Inflammatory macrophage treated with lipopolysaccharide for 4 hours (primary cell): ENCODE measurements at regions not wholly inside any gene's neighbourhood (a gene's known extent, or its start where the extent isn't known, plus 50 kb on each side); places are given as distances from the start of the nearest gene placed in this dataset.
"Not testable (repeated sequence)": the region's sequence is repeated elsewhere in the genome, so short reads cannot be mapped to it uniquely, and the experiment has no call there.

Source experiments
- DNase-seq: peaks from one replicate; pipeline ENCODE4 v3.0.0-alpha.2; 2020

GRCh38 chr14:25699981-25700380, 650.0 kb upstream of the STXBP6 start:
- no peak for DNase-seq

GRCh38 chr14:25698111-25698510, 648.2 kb upstream of the STXBP6 start:
- DNase-seq, result no peak

GRCh38 chr14:25696176-25696575, 646.2 kb upstream of the STXBP6 start:
- no peak for DNase-seq

- no peak for DNase-seq
Measured at GRCh38 chr14:25685004-25685403, 635.1 kb upstream of the STXBP6 start.

GRCh38 chr14:25680934-25681333, 631.0 kb upstream of the STXBP6 start:
- no peak for DNase-seq

GRCh38 chr14:25680511-25680910, 630.6 kb upstream of the STXBP6 start:
- not testable (repeated sequence) for DNase-seq

GRCh38 chr14:25677111-25677510, 627.2 kb upstream of the STXBP6 start:
- no peak for DNase-seq

- DNase-seq, result no peak
Measured at GRCh38 chr14:25667387-25667786, 617.4 kb upstream of the STXBP6 start.

GRCh38 chr14:25666877-25667276, 616.9 kb upstream of the STXBP6 start:
- DNase-seq, result no peak

GRCh38 chr14:25658988-25659387, 609.0 kb upstream of the STXBP6 start:
- no peak for DNase-seq

GRCh38 chr14:25630447-25630846, 580.5 kb upstream of the STXBP6 start:
- DNase-seq, result no peak

GRCh38 chr14:25628978-25629377, 579.0 kb upstream of the STXBP6 start:
- no peak for DNase-seq

GRCh38 chr14:25628390-25628789, 578.4 kb upstream of the STXBP6 start:
- no peak for DNase-seq

GRCh38 chr14:25626986-25627385, 577.0 kb upstream of the STXBP6 start:
- no peak for DNase-seq

- no peak for DNase-seq
Measured at GRCh38 chr14:25622763-25623162, 572.8 kb upstream of the STXBP6 start.

GRCh38 chr14:25620515-25620914, 570.6 kb upstream of the STXBP6 start:
- no peak for DNase-seq

GRCh38 chr14:25615174-25615573, 565.2 kb upstream of the STXBP6 start:
- no peak for DNase-seq

GRCh38 chr14:25607192-25607591, 557.2 kb upstream of the STXBP6 start:
- DNase-seq, result no peak

GRCh38 chr14:25602106-25602505, 552.2 kb upstream of the STXBP6 start:
- no peak for DNase-seq

- no peak for DNase-seq
Measured at GRCh38 chr14:25588751-25589150, 538.8 kb upstream of the STXBP6 start.

- DNase-seq, result no peak
Measured at GRCh38 chr14:25574628-25575325, 524.8 kb upstream of the STXBP6 start.

- no peak for DNase-seq
Measured at GRCh38 chr14:25570483-25570882, 520.5 kb upstream of the STXBP6 start.

GRCh38 chr14:25557466-25557865, 507.5 kb upstream of the STXBP6 start:
- DNase-seq, result no peak

GRCh38 chr14:25552826-25553225, 502.9 kb upstream of the STXBP6 start:
- no peak for DNase-seq

GRCh38 chr14:25551674-25552073, 501.7 kb upstream of the STXBP6 start:
- DNase-seq, result no peak
